Psoas muscle (tissue), 7 donors: ENCODE measurements at regions not wholly inside any gene's neighbourhood (a gene's known extent, or its start where the extent isn't known, plus 50 kb on each side); places are given as distances from the start of the nearest gene placed in this dataset.

Experiments
- ATAC-seq, 4 donors: fragments of 200-7000 bp; cut with Tn5 transposase; one replicate each; pipeline ENCODE4 v1.9.1; 2020; ENCODE audit warnings: moderate library complexity in 3 of 4, mild to moderate bottlenecking in 2 of 4
- DNase-seq, 2 donors: peaks; one replicate each; pipeline ENCODE4 v3.0.0-alpha.2; 2020
- H3K27ac ChIP-seq: fragments of 200-600 bp; one replicate; pipeline ENCODE4 v1.8.0; 2022
- H3K27me3 ChIP-seq, 3 donors: fragments of 200-600 bp in 1 of 3; one replicate each; pipeline versions ENCODE4 v1.6.1 to v1.8.0; 2013 to 2022; ENCODE audit warnings: low read length in 2 of 3, mild to moderate bottlenecking in 2 of 3, moderate library complexity in 1 of 3; ENCODE audit not compliant: insufficient read depth in 3 of 3
- H3K36me3 ChIP-seq, 2 donors: fragments of 200-600 bp in 1 of 2; one replicate each; pipeline versions ENCODE4 v1.6.1 to v1.8.0; 2013 to 2022; ENCODE audit warnings: low read depth in 1 of 2, mild to moderate bottlenecking in 1 of 2, moderate library complexity in 1 of 2; ENCODE audit not compliant: insufficient read depth in 1 of 2
- H3K4me1 ChIP-seq: fragments of 200-600 bp; one replicate; pipeline ENCODE4 v1.8.0; 2022
- H3K4me3 ChIP-seq: fragments of 200-600 bp; one replicate; pipeline ENCODE4 v1.8.0; 2022; ENCODE audit warnings: mild to moderate bottlenecking
- H3K9me3 ChIP-seq: fragments of 200-600 bp; one replicate; pipeline ENCODE4 v1.8.0; 2022
- CTCF ChIP-seq: fragments of 200-600 bp; IDR thresholded peaks from one replicate; pipeline ENCODE4 v1.8.0; 2022; ENCODE audit warnings: antibody characterized with exemption
- WGBS, 3 donors: extraction: QIAGEN DNeasy Blood & Tissue Kit; methylation state at CpG; one replicate each; pipeline versions ENCODE4 v1.1.6 to v1.1.7; 2013; 5-methylcytosine and 5-hydroxymethylcytosine counted together
- intact Hi-C, 2 donors: fragments of 100-400 bp; cut with DNase I; formaldehyde crosslinking; loops; one replicate each; pipeline versions ENCODE4 v1.11.0 to v1.14.2; 2022
- donor health status: healthy with polysubstance abuse.
- donor health status: DM: no; HTN: no; CAD: no; lungs with moderate emphysema.
- donor health status: Bipolar disorder and iron deficiency.
- donor health status: healthy.
- donor health status: DM: yes; HTN: yes; CAD: no.
- donor health status: DM: no; HTN: no; CAD: no.
- donor health status: DM: yes; HTN: yes; CAD: no.

- ATAC-seq: no peak
- Histone ChIP-seq H3K4me1 (no peaks in the 10 kb centered on the region), H3K9me3 (no peaks in the 10 kb centered on the region), H3K27me3 (no peaks in the 10 kb centered on the region), H3K36me3 (no peaks in the 10 kb centered on the region), H3K27ac (no peak overlapping the region), H3K4me3 (no peak overlapping the region)
- no peak for TF ChIP-seq CTCF
- DNase-seq: no peak
- intact Hi-C loops: no loop called here
Observed at GRCh38 chr4:27619435-27619834, 758.8 kb downstream of the STIM2 start.

GRCh38 chr4:27620886-27621285, 760.2 kb downstream of the STIM2 start:
- H3K4me3 ChIP-seq: no peak overlapping the region
- no peak overlapping the region for H3K27ac ChIP-seq
- no peak for ATAC-seq
- no peak for DNase-seq
- no peaks in the 10 kb centered on the region for H3K27me3 ChIP-seq
- intact Hi-C loops: no loop called here
- H3K4me1 ChIP-seq: no peaks in the 10 kb centered on the region
- no peak for TF ChIP-seq CTCF
- H3K9me3 ChIP-seq: no peaks in the 10 kb centered on the region
- H3K36me3 ChIP-seq: no peaks in the 10 kb centered on the region

- Histone ChIP-seq H3K9me3 (no peaks in the 10 kb centered on the region), H3K4me1 (no peaks in the 10 kb centered on the region), H3K36me3 (no peaks in the 10 kb centered on the region), H3K27me3 (no peaks in the 10 kb centered on the region), H3K4me3 (no peak overlapping the region), H3K27ac (no peak overlapping the region)
- intact Hi-C loops: no loop called here
- DNase-seq (no peak), ATAC-seq (no peak)
- no peak for TF ChIP-seq CTCF
Observed at GRCh38 chr4:27624749-27625148, 764.1 kb downstream of the STIM2 start.

- intact Hi-C loops: no loop called here
- no peak for TF ChIP-seq CTCF
- no peaks in the 10 kb centered on the region for H3K27me3 ChIP-seq
- DNase-seq: no peak
- H3K27ac ChIP-seq: no peak overlapping the region
- H3K4me1 ChIP-seq: no peaks in the 10 kb centered on the region
- no peaks in the 10 kb centered on the region for H3K9me3 ChIP-seq
- no peak for ATAC-seq
- no peak overlapping the region for H3K4me3 ChIP-seq
- WGBS, 3 donors: 81 to 86% (median 84%) methylated on average over 4 of the region's 4 CpGs
- H3K36me3 ChIP-seq: no peaks in the 10 kb centered on the region
Observed at GRCh38 chr4:27628609-27629008, 768.0 kb downstream of the STIM2 start.

GRCh38 chr4:27629532-27630225, 769.0 kb downstream of the STIM2 start:
- Histone ChIP-seq H3K36me3 (no peaks in the 10 kb centered on the region), H3K27me3 (no peaks in the 10 kb centered on the region), H3K9me3 (no peaks in the 10 kb centered on the region), H3K4me3 (no peak overlapping the region), H3K4me1 (no peaks in the 10 kb centered on the region), H3K27ac (no peak overlapping the region)
- WGBS, 3 donors: 77 to 82% (median 79%) methylated on average over 7 of the region's 7 CpGs
- no peak for DNase-seq
- ATAC-seq: no peak
- intact Hi-C loops: no loop called here
- no peak for TF ChIP-seq CTCF
